A673 (cell line): ENCODE measurements at regions not wholly inside any gene's neighbourhood (a gene's known extent, or its start where the extent isn't known, plus 50 kb on each side); places are given as distances from the start of the nearest gene placed in this dataset.

Experiments used
- BruUV-seq: library from RNA; stranded (reverse); fragments of 400-500 nt; replicated peaks from 2 replicates; lab custom pipeline; 2021; lab: Mats Ljungman, UMichigan
- CTCF ChIA-PET: fragments of 300-600 bp; sonication (Branson Sonifier 250); formaldehyde crosslinking; loops from one replicate; lab custom pipeline; 2022; ENCODE audit warnings: antibody characterized with exemption; lab: Charles Lee
- POLR2A ChIA-PET: fragments of 300-600 bp; sonication (Branson Sonifier 250); formaldehyde crosslinking; loops from one replicate; lab custom pipeline; 2022; ENCODE audit warnings: antibody characterized with exemption; ENCODE audit not compliant: low non-redundant PET; lab: Charles Lee
- DNase-seq: peaks from one replicate; pipeline ENCODE4 v3.0.0-alpha.2; 2015; ENCODE audit warnings: low spot score
- H3K27ac ChIP-seq: fragments of 200-600 bp; sonication (generic); 2 replicates; pipeline ENCODE4 v1.5.1; 2016; ENCODE audit warnings: mixed run types, low read depth, mild to moderate bottlenecking, mixed read lengths, antibody characterized with exemption, low read length; ENCODE audit not compliant: poor library complexity, severe bottlenecking
- H3K27me3 ChIP-seq: fragments of 200-600 bp; sonication (generic); replicated peaks from 2 replicates; pipeline ENCODE4 v1.6.1; 2017; ENCODE audit warnings: mixed run types, low read depth, mild to moderate bottlenecking, mixed read lengths, antibody characterized with exemption, low read length; ENCODE audit not compliant: insufficient read depth, poor library complexity
- H3K36me3 ChIP-seq: fragments of 200-600 bp; sonication (generic); 2 replicates; pipeline ENCODE4 v1.6.1; 2016; ENCODE audit warnings: mixed run types, mild to moderate bottlenecking, mixed read lengths, antibody characterized with exemption, low read length; ENCODE audit not compliant: insufficient read depth, poor library complexity, severe bottlenecking
- H3K4me1 ChIP-seq: fragments of 200-600 bp; sonication (generic); 2 replicates; pipeline ENCODE4 v1.6.1; 2017; ENCODE audit warnings: mixed run types, mild to moderate bottlenecking, mixed read lengths, antibody characterized with exemption, low read length; ENCODE audit not compliant: insufficient read depth, poor library complexity, severe bottlenecking
- H3K4me3 ChIP-seq: fragments of 200-600 bp; sonication (generic); 2 replicates; pipeline ENCODE4 v1.5.1; 2016; ENCODE audit warnings: low read depth, mixed run types, mild to moderate bottlenecking, mixed read lengths, low read length; ENCODE audit not compliant: poor library complexity, severe bottlenecking
- H3K9me3 ChIP-seq: fragments of 200-600 bp; sonication (generic); 2 replicates; pipeline ENCODE4 v1.6.1; 2016; ENCODE audit warnings: mixed run types, low read depth, mild to moderate bottlenecking, mixed read lengths, antibody characterized with exemption, low read length; ENCODE audit not compliant: poor library complexity, severe bottlenecking
- EZH2 ChIP-seq: fragments of 200-600 bp; sonication (generic); IDR thresholded peaks from 2 replicates; pipeline ENCODE4 v1.6.1; 2017; ENCODE audit warnings: borderline replicate concordance, low read depth, mild to moderate bottlenecking, mixed read lengths, antibody characterized with exemption, low read length; ENCODE audit not compliant: poor library complexity, severe bottlenecking
- intact Hi-C: fragments of 100-400 bp; cut with micrococcal nuclease; formaldehyde crosslinking; loops from one replicate; pipeline ENCODE4 v1.10.0; 2022; ENCODE audit not compliant: unreplicated experiment
- TF ChIP-seq, protein P1 (sequence below): fragments of 300-800, 200-600 bp; sonication (generic); conservative IDR thresholded peaks from 2 replicates; pipeline ENCODE4 v1.5.1; 2017; ENCODE audit warnings: low read depth, mild to moderate bottlenecking, antibody characterized with exemption, low read length, moderate library complexity, mixed read lengths

GRCh38 chr5:45057564-45057963 lies 248.8 kb downstream of the MRPS30 start:
- Histone ChIP-seq H3K4me3 (no peak overlapping the region), H3K4me1 (peaks cover 18% of the 10 kb centered on the region), H3K9me3 (no peaks in the 10 kb centered on the region), H3K36me3 (no peaks in the 10 kb centered on the region), H3K27ac (no peak overlapping the region), H3K27me3 (no peaks in the 10 kb centered on the region)
- ChIA-PET POLR2A (no interaction called here), CTCF (no interaction called here)
- no peak for DNase-seq
- no peak for TF ChIP-seq EZH2
- TF ChIP-seq, protein P1, sequence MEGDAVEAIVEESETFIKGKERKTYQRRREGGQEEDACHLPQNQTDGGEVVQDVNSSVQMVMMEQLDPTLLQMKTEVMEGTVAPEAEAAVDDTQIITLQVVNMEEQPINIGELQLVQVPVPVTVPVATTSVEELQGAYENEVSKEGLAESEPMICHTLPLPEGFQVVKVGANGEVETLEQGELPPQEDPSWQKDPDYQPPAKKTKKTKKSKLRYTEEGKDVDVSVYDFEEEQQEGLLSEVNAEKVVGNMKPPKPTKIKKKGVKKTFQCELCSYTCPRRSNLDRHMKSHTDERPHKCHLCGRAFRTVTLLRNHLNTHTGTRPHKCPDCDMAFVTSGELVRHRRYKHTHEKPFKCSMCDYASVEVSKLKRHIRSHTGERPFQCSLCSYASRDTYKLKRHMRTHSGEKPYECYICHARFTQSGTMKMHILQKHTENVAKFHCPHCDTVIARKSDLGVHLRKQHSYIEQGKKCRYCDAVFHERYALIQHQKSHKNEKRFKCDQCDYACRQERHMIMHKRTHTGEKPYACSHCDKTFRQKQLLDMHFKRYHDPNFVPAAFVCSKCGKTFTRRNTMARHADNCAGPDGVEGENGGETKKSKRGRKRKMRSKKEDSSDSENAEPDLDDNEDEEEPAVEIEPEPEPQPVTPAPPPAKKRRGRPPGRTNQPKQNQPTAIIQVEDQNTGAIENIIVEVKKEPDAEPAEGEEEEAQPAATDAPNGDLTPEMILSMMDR, result no peak
- no TSS peak for BruUV-seq
- intact Hi-C loops, result no loop called here

DNA sequence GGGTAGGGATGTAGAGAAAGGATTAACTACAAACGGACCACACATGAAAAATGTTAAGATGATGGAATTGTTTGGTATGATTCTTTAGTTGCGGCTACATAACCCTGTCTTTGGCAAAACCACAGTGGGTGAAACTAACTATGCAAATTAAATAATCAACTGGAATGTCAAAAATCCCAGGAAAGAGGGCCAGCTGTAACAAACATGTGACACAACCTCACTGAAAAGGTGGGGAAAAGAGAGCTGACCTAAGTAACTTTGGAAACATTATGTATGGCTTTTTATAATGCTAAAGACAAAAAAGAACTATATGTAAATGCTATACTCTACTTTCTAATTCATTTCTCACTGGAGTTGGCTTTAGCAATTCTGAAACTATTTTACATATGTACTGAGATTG lies 252.0 kb downstream of the MRPS30 start:
- intact Hi-C loops, result no loop called here
- H3K36me3 ChIP-seq, result no peaks in the 10 kb centered on the region
- no peaks in the 10 kb centered on the region for H3K4me1 ChIP-seq
- H3K27me3 ChIP-seq, result no peaks in the 10 kb centered on the region
- BruUV-seq, result no TSS peak
- H3K27ac ChIP-seq, result no peak overlapping the region
- no peak for DNase-seq
- ChIA-PET CTCF (no interaction called here), POLR2A (interaction anchor here (0.6 kb wide), 1 partner anchor 180 kb away, joined by 3 read pairs; no protein-coding TSS in a partner anchor)
- H3K9me3 ChIP-seq, result no peaks in the 10 kb centered on the region
- no peak overlapping the region for H3K4me3 ChIP-seq
- TF ChIP-seq, protein P1, result no peak
- TF ChIP-seq EZH2, result no peak

DNA sequence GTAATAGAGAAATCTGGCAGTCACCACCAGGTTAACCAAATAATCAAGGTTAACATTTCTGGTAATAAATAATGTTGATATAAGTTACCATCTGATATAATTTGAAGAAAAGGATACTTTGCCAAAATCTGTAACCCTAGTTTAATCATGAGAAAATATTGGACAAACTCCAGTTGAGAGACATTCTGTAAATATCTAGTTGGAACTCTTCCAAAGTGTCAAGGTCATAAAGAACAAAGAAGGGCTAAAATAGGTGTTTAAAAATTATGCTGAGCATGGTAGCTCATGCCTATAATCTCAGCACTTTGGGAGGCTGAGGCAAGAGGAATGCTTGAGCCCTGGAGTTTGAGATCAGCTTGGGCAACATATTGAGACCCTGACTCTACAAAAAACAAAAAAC lies 253.3 kb downstream of the MRPS30 start:
- intact Hi-C loops, result no loop called here
- ChIA-PET POLR2A (no interaction called here), CTCF (no interaction called here)
- H3K9me3 ChIP-seq, result no peaks in the 10 kb centered on the region
- H3K27me3 ChIP-seq, result no peaks in the 10 kb centered on the region
- H3K4me1 ChIP-seq, result no peaks in the 10 kb centered on the region
- H3K4me3 ChIP-seq, result no peak overlapping the region
- DNase-seq, result no peak
- no peaks in the 10 kb centered on the region for H3K36me3 ChIP-seq
- TF ChIP-seq, protein P1, result no peak
- no peak for TF ChIP-seq EZH2
- H3K27ac ChIP-seq, result no peak overlapping the region
- no TSS peak for BruUV-seq
